Sigmoid colon (tissue), 6 donors: ENCODE measurements at regions not wholly inside any gene's neighbourhood (a gene's known extent, or its start where the extent isn't known, plus 50 kb on each side); places are given as distances from the start of the nearest gene placed in this dataset.

Experiments
- DNase-seq: peaks from one replicate; pipeline ENCODE4 v3.0.0-alpha.2; 2019
- H3K27ac ChIP-seq, 4 donors: fragments of 200-600 bp; sonication (generic); one replicate each; pipeline ENCODE4 v1.5.1; 2016 to 2019; ENCODE audit warnings: mild to moderate bottlenecking in 1 of 4
- H3K27me3 ChIP-seq, 3 donors: fragments of 200-600 bp; sonication (generic); one replicate each; pipeline ENCODE4 v1.5.1; 2019; ENCODE audit warnings: mild to moderate bottlenecking in 1 of 3
- H3K36me3 ChIP-seq, 4 donors: fragments of 200-600 bp; sonication (generic); one replicate each; pipeline ENCODE4 v1.5.1; 2016 to 2019
- H3K4me1 ChIP-seq, 4 donors: fragments of 200-600 bp; sonication (generic); one replicate each; pipeline ENCODE4 v1.5.1; 2017 to 2019
- H3K4me3 ChIP-seq, 4 donors: fragments of 200-600 bp; sonication (generic); one replicate each; pipeline ENCODE4 v1.5.1; 2017 to 2019; ENCODE audit warnings: mild to moderate bottlenecking in 2 of 4, moderate library complexity in 1 of 4
- H3K9me3 ChIP-seq, 4 donors: fragments of 200-600 bp in 3 of 4; sonication (generic) in 3 of 4; one replicate each; pipeline versions ENCODE4 v1.5.1 to v1.6.1; 2013 to 2019
- EP300 ChIP-seq, 4 donors: sonication (generic); formaldehyde crosslinking; IDR thresholded peaks; one replicate each; pipeline ENCODE4 v1.6.1; 2017; ENCODE audit warnings: antibody characterized with exemption in 4 of 4
- POLR2A ChIP-seq, 2 donors: fragments of 450-650 bp; IDR thresholded peaks; one replicate each; pipeline ENCODE4 v1.6.1; 2016; ENCODE audit warnings: antibody characterized with exemption in 2 of 2, mild to moderate bottlenecking in 2 of 2, moderate library complexity in 2 of 2
- POLR2AphosphoS5 ChIP-seq, 4 donors: sonication (generic); formaldehyde crosslinking; IDR thresholded peaks; one replicate each; pipeline ENCODE4 v1.6.1; 2017; ENCODE audit warnings: antibody characterized with exemption in 4 of 4
- WGBS, 2 donors: extraction: QIAGEN DNeasy Blood & Tissue Kit; methylation state at CpG; one replicate each; pipeline ENCODE4 v1.1.7; 2013; 5-methylcytosine and 5-hydroxymethylcytosine counted together
- intact Hi-C: fragments of 100-400 bp; cut with DNase I; formaldehyde crosslinking; loops from one replicate; pipeline ENCODE4 v1.15.1; 2023
- TF ChIP-seq, protein P1 (sequence below), 4 experiments: fragments of 450-650 bp in 3 of 4; fragments of 200-600 bp in 1 of 4; IDR thresholded peaks; one replicate each; pipeline ENCODE4 v1.5.1; 2016 to 2019; ENCODE audit warnings: antibody characterized with exemption in 4 of 4, mild to moderate bottlenecking in 3 of 4, moderate library complexity in 2 of 4
- donor health status: healthy with polysubstance abuse.
- donor health status: healthy.

DNA sequence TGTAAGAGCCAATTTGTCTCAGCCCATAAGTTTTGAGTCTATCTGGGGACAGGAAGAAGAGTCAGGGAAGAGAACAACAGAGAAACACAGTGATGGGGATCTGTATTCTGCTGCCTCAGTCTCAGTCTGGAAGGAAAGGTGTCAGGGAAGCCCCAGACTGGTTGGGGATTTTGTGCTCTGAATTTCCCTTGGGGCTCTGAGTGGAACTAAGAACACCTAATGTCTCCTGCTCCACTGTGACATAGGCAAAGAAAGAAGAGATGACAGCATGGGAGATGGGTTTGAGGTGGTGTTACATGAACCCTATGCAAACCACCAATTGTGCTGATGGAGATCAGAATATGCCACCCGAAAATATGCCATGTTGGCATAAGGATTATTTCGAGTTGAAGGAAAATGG lies 139.5 kb upstream of the MYLIP start:
- Histone ChIP-seq H3K36me3 (no peaks in the 10 kb centered on the region), H3K4me3 (no peak overlapping the region), H3K27ac (no peak overlapping the region), H3K27me3 (no peaks in the 10 kb centered on the region), H3K9me3 (no peaks in the 10 kb centered on the region), H3K4me1 (no peaks in the 10 kb centered on the region)
- intact Hi-C loops, result no loop called here
- no peak for TF ChIP-seq POLR2A (IDR thresholded peaks at IDR 0.05)
- no peak for TF ChIP-seq POLR2AphosphoS5 (IDR thresholded peaks at IDR 0.05)
- TF ChIP-seq EP300 (IDR thresholded peaks at IDR 0.05), result no peak
- TF ChIP-seq, protein P1, sequence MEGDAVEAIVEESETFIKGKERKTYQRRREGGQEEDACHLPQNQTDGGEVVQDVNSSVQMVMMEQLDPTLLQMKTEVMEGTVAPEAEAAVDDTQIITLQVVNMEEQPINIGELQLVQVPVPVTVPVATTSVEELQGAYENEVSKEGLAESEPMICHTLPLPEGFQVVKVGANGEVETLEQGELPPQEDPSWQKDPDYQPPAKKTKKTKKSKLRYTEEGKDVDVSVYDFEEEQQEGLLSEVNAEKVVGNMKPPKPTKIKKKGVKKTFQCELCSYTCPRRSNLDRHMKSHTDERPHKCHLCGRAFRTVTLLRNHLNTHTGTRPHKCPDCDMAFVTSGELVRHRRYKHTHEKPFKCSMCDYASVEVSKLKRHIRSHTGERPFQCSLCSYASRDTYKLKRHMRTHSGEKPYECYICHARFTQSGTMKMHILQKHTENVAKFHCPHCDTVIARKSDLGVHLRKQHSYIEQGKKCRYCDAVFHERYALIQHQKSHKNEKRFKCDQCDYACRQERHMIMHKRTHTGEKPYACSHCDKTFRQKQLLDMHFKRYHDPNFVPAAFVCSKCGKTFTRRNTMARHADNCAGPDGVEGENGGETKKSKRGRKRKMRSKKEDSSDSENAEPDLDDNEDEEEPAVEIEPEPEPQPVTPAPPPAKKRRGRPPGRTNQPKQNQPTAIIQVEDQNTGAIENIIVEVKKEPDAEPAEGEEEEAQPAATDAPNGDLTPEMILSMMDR (IDR thresholded peaks at IDR 0.05), result no peak
- DNase-seq, result no peak
- WGBS, 2 donors, result 90 to 94% methylated on average over 2 of the region's 2 CpGs

DNA sequence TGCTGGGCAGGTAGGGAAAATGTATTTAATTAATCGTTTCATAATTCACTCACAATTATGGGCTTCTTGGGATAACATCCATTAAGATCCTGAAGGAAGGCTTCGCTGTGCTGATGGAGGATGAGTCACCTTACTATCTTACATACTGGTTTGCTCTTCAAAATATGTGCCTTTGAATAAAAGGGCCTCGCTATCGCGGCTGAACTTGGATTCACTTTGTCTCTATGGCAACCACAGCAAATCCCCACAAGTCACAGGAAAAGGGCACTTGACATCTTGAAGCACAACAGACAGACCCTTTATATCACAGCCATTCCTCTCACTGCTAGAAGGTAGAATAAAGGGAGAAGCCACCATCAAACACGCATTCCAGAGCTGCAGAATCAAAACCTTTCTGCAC lies 141.3 kb upstream of the MYLIP start:
- WGBS, 2 donors, result 66 to 84% methylated on average over 6 of the region's 6 CpGs
- H3K4me3 ChIP-seq, result no peak overlapping the region

DNA sequence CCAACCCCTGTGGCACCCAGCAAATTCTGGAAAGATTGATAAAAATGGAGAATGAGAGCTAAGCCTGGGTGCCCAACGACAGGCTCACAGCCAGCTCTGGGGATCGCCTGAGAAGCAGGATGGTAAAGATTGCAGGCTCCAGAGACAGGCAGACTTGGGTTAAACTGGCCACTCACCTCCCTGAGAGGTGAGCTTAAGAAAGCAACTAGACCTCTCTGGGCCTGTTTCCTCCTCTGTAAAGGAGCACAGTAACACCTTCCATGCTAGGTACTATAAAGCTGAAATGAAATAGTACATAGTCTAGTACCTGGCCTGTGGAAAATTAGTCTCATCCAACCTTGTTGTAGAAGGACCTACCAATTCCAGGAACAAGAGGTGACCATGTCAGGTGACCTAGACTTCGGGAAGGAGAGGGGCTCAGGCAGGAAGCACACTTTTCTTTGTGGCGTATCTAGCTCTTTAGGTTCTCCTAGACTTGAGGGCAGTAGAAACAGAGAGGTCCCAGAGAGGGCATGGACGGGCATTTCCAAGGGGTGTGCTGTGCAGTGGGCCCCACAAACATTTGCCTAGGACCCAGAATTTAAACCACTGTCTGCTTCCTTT lies 142.8 kb upstream of the MYLIP start:
- Histone ChIP-seq H3K27ac (no peak overlapping the region), H3K9me3 (no peaks in the 10 kb centered on the region), H3K4me1 (no peaks in the 10 kb centered on the region), H3K4me3 (no peak overlapping the region), H3K36me3 (no peaks in the 10 kb centered on the region), H3K27me3 (no peaks in the 10 kb centered on the region)
- TF ChIP-seq, protein P1 (IDR thresholded peaks at IDR 0.05), result no peak
- no peak for TF ChIP-seq POLR2AphosphoS5 (IDR thresholded peaks at IDR 0.05)
- no peak for TF ChIP-seq POLR2A (IDR thresholded peaks at IDR 0.05)
- TF ChIP-seq EP300 (IDR thresholded peaks at IDR 0.05), result no peak
- no peak for DNase-seq
- intact Hi-C loops, result no loop called here
- 83 to 89% methylated on average over 5 of the region's 5 CpGs for WGBS, 2 donors

More for the DNA sequence above, 141.3 kb upstream of the MYLIP start:
- Histone ChIP-seq H3K27me3 (no peaks in the 10 kb centered on the region), H3K36me3 (no peaks in the 10 kb centered on the region), H3K4me1 (no peaks in the 10 kb centered on the region), H3K9me3 (no peaks in the 10 kb centered on the region), H3K27ac (no peak overlapping the region)
- intact Hi-C loops, result no loop called here
- no peak for DNase-seq
- TF ChIP-seq, protein P1 (IDR thresholded peaks at IDR 0.05), result no peak
- TF ChIP-seq POLR2A (IDR thresholded peaks at IDR 0.05) (no peak), POLR2AphosphoS5 (IDR thresholded peaks at IDR 0.05) (no peak), EP300 (IDR thresholded peaks at IDR 0.05) (no peak)

DNA sequence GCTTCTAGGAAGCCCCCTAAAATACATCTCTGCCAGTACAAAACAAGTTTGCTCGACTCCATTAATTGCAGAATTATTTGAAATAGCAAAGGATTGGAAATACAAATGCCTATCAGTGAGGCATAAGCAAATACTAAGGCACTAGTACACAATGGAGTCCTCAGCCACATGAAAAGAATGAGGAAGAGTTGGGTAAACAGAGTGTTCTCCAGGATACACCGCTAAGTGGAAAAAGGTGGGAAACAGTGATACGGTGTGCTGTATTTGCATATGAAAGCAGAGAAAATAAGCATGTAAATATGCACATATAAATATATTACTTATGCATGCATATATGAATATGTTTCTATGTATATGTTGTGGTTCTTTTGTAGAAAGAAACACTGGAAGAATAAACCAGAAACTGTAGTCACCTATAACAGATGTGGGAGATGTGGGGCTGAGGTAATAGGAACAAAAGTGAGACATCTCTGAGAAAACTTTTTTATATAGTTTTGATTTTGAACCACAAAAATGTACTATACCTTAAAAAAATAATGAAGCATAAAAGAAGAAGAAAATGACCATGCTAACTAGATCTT lies 143.4 kb upstream of the MYLIP start:
- DNase-seq, result no peak
- H3K27me3 ChIP-seq, result no peaks in the 10 kb centered on the region
- H3K4me1 ChIP-seq, result no peaks in the 10 kb centered on the region
- H3K4me3 ChIP-seq, result no peak overlapping the region
- TF ChIP-seq POLR2A (IDR thresholded peaks at IDR 0.05) (no peak), POLR2AphosphoS5 (IDR thresholded peaks at IDR 0.05) (no peak), EP300 (IDR thresholded peaks at IDR 0.05) (no peak)
- TF ChIP-seq, protein P1 (IDR thresholded peaks at IDR 0.05), result no peak
- H3K36me3 ChIP-seq, result no peaks in the 10 kb centered on the region
- intact Hi-C loops, result no loop called here
- no peaks in the 10 kb centered on the region for H3K9me3 ChIP-seq
- H3K27ac ChIP-seq, result no peak overlapping the region
- WGBS, 2 donors, result 88 to 89% methylated on average over 3 of the region's 3 CpGs

DNA sequence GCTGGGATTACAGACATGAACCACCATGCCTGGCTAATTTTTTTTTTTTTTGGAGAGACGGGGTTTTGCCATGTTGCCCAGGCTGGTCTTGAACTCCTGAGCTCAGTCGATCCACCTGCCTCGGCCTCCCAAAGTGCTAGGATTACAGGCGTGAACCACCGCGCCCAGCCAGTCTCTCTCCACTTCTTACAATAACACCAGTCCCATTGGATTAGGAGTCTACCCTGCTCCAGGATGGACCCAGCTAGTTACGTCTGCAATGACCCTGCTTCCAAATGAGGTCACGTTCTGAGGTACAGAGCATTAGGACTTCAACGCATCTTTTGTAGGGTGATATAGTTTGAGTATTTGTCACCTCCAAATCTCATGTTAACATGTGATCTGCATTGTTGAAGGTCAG lies 146.9 kb upstream of the MYLIP start:
- intact Hi-C loops, result no loop called here
- TF ChIP-seq POLR2A (IDR thresholded peaks at IDR 0.05), result no peak
- no peak for TF ChIP-seq EP300 (IDR thresholded peaks at IDR 0.05)
- no peak for TF ChIP-seq POLR2AphosphoS5 (IDR thresholded peaks at IDR 0.05)
- TF ChIP-seq, protein P1 (IDR thresholded peaks at IDR 0.05), result no peak
- no peak for DNase-seq
- no peak overlapping the region for H3K27ac ChIP-seq
- no peaks in the 10 kb centered on the region for H3K4me1 ChIP-seq
- no peaks in the 10 kb centered on the region for H3K27me3 ChIP-seq
- H3K36me3 ChIP-seq, result no peaks in the 10 kb centered on the region
- H3K4me3 ChIP-seq, result no peak overlapping the region
- H3K9me3 ChIP-seq, result no peaks in the 10 kb centered on the region
- 97% methylated on average over 9 of the region's 9 CpGs for WGBS, 2 donors
